Gastroesophageal sphincter (tissue), 4 donors: ENCODE measurements at regions not wholly inside any gene's neighbourhood (a gene's known extent, or its start where the extent isn't known, plus 50 kb on each side); places are given as distances from the start of the nearest gene placed in this dataset.

Experiments
- ATAC-seq: fragments of 150-250 bp; one replicate; pipeline ENCODE4 v1.9.1; 2016; ENCODE audit warnings: mild to moderate bottlenecking, moderate library complexity
- H3K27ac ChIP-seq, 4 donors: fragments of 200-600 bp; sonication (generic) in 3 of 4; 1 replicate in 3 of 4; 2 replicates in 1 of 4; pipeline ENCODE4 v1.5.1; 2016 to 2019
- H3K27me3 ChIP-seq: fragments of 200-600 bp; sonication (generic); one replicate; pipeline ENCODE4 v1.5.1; 2019
- H3K36me3 ChIP-seq, 2 donors: fragments of 200-600 bp; sonication (generic); one replicate each; pipeline ENCODE4 v1.5.1; 2019; ENCODE audit warnings: control low read depth in 1 of 2
- H3K4me1 ChIP-seq, 3 donors: fragments of 200-600 bp; sonication (generic); 1 replicate in 2 of 3; 2 replicates in 1 of 3; pipeline ENCODE4 v1.5.1; 2016 to 2019; ENCODE audit warnings: control low read depth in 2 of 3
- H3K4me3 ChIP-seq, 2 donors: fragments of 200-600 bp; sonication (generic); one replicate each; pipeline ENCODE4 v1.5.1; 2019; ENCODE audit warnings: mild to moderate bottlenecking in 1 of 2, moderate library complexity in 1 of 2
- H3K9me3 ChIP-seq, 3 donors: fragments of 200-600 bp; sonication (generic); one replicate each; pipeline ENCODE4 v1.5.1; 2017 to 2019; ENCODE audit warnings: control low read depth in 2 of 3
- CTCF ChIP-seq, 4 experiments: fragments of 200-600 bp in 2 of 4; fragments of 450-650 bp in 2 of 4; sonication (generic) in 1 of 4; IDR thresholded peaks; one replicate each; pipeline ENCODE4 v1.5.1; 2017 to 2019; ENCODE audit warnings: antibody characterized with exemption in 4 of 4, mild to moderate bottlenecking in 2 of 4, moderate library complexity in 2 of 4
- EP300 ChIP-seq: sonication (generic); formaldehyde crosslinking; IDR thresholded peaks from one replicate; pipeline ENCODE4 v1.6.1; 2017; ENCODE audit warnings: antibody characterized with exemption, mild to moderate bottlenecking
- POLR2A ChIP-seq, 2 donors: fragments of 450-650 bp; IDR thresholded peaks; one replicate each; pipeline ENCODE4 v1.6.1; 2017; ENCODE audit warnings: antibody characterized with exemption in 2 of 2, mild to moderate bottlenecking in 2 of 2, moderate library complexity in 1 of 2
- POLR2AphosphoS5 ChIP-seq: sonication (generic); formaldehyde crosslinking; IDR thresholded peaks from one replicate; pipeline ENCODE4 v1.6.1; 2017; ENCODE audit warnings: antibody characterized with exemption
- whole genome bisulfite sequencing, 2 donors: methylation state at CpG; one replicate each; pipeline ENCODE4 v1.1.5; 2018; ENCODE audit warnings: low coverage in 1 of 2; 5-methylcytosine and 5-hydroxymethylcytosine counted together

DNA sequence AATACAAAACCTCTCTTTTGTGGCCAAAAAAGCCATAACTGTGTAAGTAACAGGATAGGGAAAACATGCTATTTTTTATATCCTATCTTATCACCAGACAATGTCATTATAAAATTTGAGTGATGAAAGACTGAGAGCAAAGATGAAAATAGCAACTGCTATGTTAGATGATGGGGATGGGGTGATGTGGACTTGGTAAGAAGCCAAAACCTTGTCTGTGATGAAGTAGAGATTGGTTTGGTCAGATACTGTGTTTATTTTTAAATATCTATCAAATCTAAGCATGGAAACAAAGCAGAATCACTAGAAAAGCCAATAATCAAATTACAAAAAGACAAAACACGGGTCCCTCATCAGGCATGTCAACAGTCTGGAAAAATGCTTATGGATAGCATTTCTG is 631.1 kb upstream of the NR5A2 start:
- no peaks in the 10 kb centered on the region for H3K27me3 ChIP-seq
- H3K36me3 ChIP-seq, result no peaks in the 10 kb centered on the region
- WGBS, 2 donors, result 40 to 47% methylated on average over 1 of the region's 1 CpG
- H3K4me3 ChIP-seq, result no peak overlapping the region
- no peak overlapping the region for H3K27ac ChIP-seq
- TF ChIP-seq POLR2A (IDR thresholded peaks at IDR 0.05) (no peak), EP300 (no peak), POLR2AphosphoS5 (no peak), CTCF (IDR thresholded peaks at IDR 0.05) (no peak)
- H3K4me1 ChIP-seq, result no peaks in the 10 kb centered on the region
- H3K9me3 ChIP-seq, result no peaks in the 10 kb centered on the region
- ATAC-seq, result no peak

DNA sequence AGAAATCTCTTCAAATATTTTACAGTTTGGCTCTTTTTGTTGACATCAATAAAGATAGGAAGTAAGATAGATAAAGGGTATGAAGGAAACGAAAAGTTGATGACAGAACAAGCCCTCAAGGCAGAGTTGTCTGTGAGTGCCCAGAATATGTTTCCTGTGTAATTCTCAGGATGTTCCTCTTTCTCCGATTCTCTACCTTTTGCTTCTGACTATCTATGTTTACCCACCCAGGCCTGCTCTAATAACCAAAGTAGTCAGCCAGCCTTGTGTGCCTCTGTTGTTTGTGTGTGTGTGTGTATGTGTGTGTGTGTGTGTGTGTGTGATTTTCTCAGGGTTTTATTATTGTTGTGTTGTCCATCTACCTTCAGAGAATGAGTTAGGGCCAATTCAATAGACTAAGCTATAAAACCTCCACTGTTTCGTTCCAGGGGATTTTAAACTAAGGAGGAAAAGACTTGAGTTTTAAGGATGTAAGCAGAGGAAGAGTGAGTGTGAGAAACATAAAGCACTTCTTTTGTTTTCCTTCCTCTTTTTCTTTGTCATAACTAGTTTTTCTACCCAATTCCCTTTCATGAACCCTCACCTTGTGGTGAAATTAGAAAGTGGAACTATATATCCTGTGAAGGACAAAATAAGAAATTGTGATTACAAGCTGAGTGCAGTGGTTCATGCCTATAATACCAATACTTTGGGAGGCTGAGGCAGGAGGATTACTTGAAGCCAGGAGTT is 627.4 kb upstream of the NR5A2 start:
- WGBS, 2 donors, result 70 to 78% methylated on average over 2 to 3 of the region's 3 CpGs
- H3K27me3 ChIP-seq, result no peaks in the 10 kb centered on the region
- ATAC-seq, result no peak
- TF ChIP-seq EP300 (no peak), POLR2AphosphoS5 (no peak), POLR2A (IDR thresholded peaks at IDR 0.05) (no peak), CTCF (IDR thresholded peaks at IDR 0.05) (no peak)
- H3K4me3 ChIP-seq, result no peak overlapping the region
- no peaks in the 10 kb centered on the region for H3K9me3 ChIP-seq
- H3K36me3 ChIP-seq, result no peaks in the 10 kb centered on the region
- H3K4me1 ChIP-seq, result peaks cover 0 to 7% (median 0%) of the 10 kb centered on the region in 3 donors
- no peak overlapping the region for H3K27ac ChIP-seq

GRCh38 chr1:199403531-199404116 is 623.9 kb upstream of the NR5A2 start:
- Histone ChIP-seq H3K4me1 (peaks cover 0 to 7% (median 0%) of the 10 kb centered on the region in 3 donors), H3K9me3 (peaks cover 0 to 3% (median 0%) of the 10 kb centered on the region in 3 donors), H3K27me3 (no peaks in the 10 kb centered on the region), H3K36me3 (no peaks in the 10 kb centered on the region), H3K4me3 (no peak overlapping the region), H3K27ac (no peak overlapping the region)
- WGBS, 2 donors, result 75 to 79% methylated on average over 1 of the region's 1 CpG
- ATAC-seq, result no peak
- no peak for TF ChIP-seq CTCF (IDR thresholded peaks at IDR 0.05)
- TF ChIP-seq POLR2AphosphoS5, result no peak

DNA sequence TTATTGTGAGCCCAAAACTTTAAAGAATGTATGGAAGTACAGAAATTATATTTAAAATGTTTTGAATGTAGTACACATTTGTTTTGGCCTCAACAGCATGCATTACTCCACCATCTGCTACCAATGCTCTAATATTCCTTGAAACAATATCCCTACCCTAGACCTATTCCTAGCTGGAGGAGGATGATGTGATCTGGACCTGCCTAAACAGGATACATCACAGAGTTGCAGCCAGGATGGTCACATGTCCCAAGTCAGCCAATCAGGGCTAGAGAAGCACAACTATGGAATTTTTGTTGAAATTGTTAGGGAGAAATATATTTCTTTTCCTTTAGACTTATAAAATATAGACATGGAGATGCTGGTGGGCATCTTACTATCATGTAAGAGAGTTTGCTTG is 623.3 kb upstream of the NR5A2 start:
- Histone ChIP-seq H3K4me1 (peaks cover 0 to 7% (median 0%) of the 10 kb centered on the region in 3 donors), H3K4me3 (no peak overlapping the region), H3K9me3 (peaks cover 0 to 3% (median 0%) of the 10 kb centered on the region in 3 donors), H3K36me3 (no peaks in the 10 kb centered on the region), H3K27me3 (no peaks in the 10 kb centered on the region), H3K27ac (no peak overlapping the region)
- TF ChIP-seq EP300 (no peak), POLR2A (IDR thresholded peaks at IDR 0.05) (no peak), POLR2AphosphoS5 (no peak), CTCF (IDR thresholded peaks at IDR 0.05) (no peak)
- ATAC-seq, result no peak

GRCh38 chr1:199404976-199405375 is 622.5 kb upstream of the NR5A2 start:
- Histone ChIP-seq H3K9me3 (peaks cover 0 to 3% (median 0%) of the 10 kb centered on the region in 3 donors), H3K4me3 (no peak overlapping the region), H3K27me3 (no peaks in the 10 kb centered on the region), H3K4me1 (peaks cover 0 to 7% (median 0%) of the 10 kb centered on the region in 3 donors), H3K27ac (no peak overlapping the region), H3K36me3 (no peaks in the 10 kb centered on the region)
- no peak for ATAC-seq
- TF ChIP-seq EP300 (no peak), CTCF (IDR thresholded peaks at IDR 0.05) (no peak), POLR2A (IDR thresholded peaks at IDR 0.05) (no peak), POLR2AphosphoS5 (no peak)
